Natural killer cell (primary cell): ENCODE measurements at regions not wholly inside any gene's neighbourhood (a gene's known extent, or its start where the extent isn't known, plus 50 kb on each side); places are given as distances from the start of the nearest gene placed in this dataset.
A peak's percentile ranks its signal among the peaks of the same experiment; 100 is the strongest.

Experiments
- ATAC-seq, 3 donors: fragments of 150-1000 bp in 2 of 3; fragments of 200-7000 bp in 1 of 3; cut with Tn5 transposase; 1 replicate in 1 of 3; 2 replicates in 2 of 3; pipeline ENCODE4 v1.10.0; 2021; ENCODE audit warnings: mild to moderate bottlenecking in 2 of 3, moderate library complexity in 2 of 3
- DNase-seq, 2 donors: peaks; one replicate each; pipeline versions ENCODE4 v3.0.0 to v3.0.0-alpha.2; 2013 to 2021; ENCODE audit warnings: mixed read lengths in 1 of 2
- H3K27ac ChIP-seq: one replicate; pipeline ENCODE4 v1.5.1; 2013; ENCODE audit warnings: mild to moderate bottlenecking, low read length
- H3K27me3 ChIP-seq: one replicate; pipeline ENCODE4 v1.6.1; 2013; ENCODE audit warnings: low read length; ENCODE audit not compliant: control insufficient read depth, insufficient read depth
- H3K36me3 ChIP-seq: one replicate; pipeline ENCODE4 v1.6.1; 2013; ENCODE audit warnings: low read length; ENCODE audit not compliant: control insufficient read depth, insufficient read depth
- H3K4me1 ChIP-seq: one replicate; pipeline ENCODE4 v1.6.1; 2013; ENCODE audit warnings: low read length; ENCODE audit not compliant: control insufficient read depth, insufficient read depth
- H3K4me3 ChIP-seq: one replicate; pipeline ENCODE4 v1.5.1; 2013; ENCODE audit warnings: low read length
- H3K9me3 ChIP-seq: one replicate; pipeline ENCODE4 v1.6.1; 2013; ENCODE audit warnings: low read length; ENCODE audit not compliant: control insufficient read depth, insufficient read depth
- H3K27ac Mint-ChIP-seq, 2 donors: one replicate each; pipeline ENCODE4 v1.8.0; 2022; ENCODE audit warnings: mild to moderate bottlenecking in 2 of 2, mixed read lengths in 2 of 2, moderate library complexity in 1 of 2
- H3K27me3 Mint-ChIP-seq, 2 donors: one replicate each; pipeline ENCODE4 v1.8.0; 2022; ENCODE audit warnings: low read depth in 2 of 2, mixed read lengths in 2 of 2
- H3K36me3 Mint-ChIP-seq: one replicate; pipeline ENCODE4 v1.8.0; 2022; ENCODE audit warnings: mixed read lengths
- H3K4me1 Mint-ChIP-seq, 2 donors: one replicate each; pipeline ENCODE4 v1.8.0; 2022; ENCODE audit warnings: mixed read lengths in 2 of 2
- H3K4me3 Mint-ChIP-seq: one replicate; pipeline ENCODE4 v1.8.0; 2022; ENCODE audit warnings: mild to moderate bottlenecking, moderate library complexity, mixed read lengths
- H3K9me3 Mint-ChIP-seq, 2 donors: one replicate each; pipeline ENCODE4 v1.8.0; 2022; ENCODE audit warnings: mixed read lengths in 2 of 2
- WGBS: methylation state at CpG from one replicate; pipeline ENCODE4 v1.1.7; 2013; ENCODE audit warnings: missing lambda C conversion rate; ENCODE audit not compliant: insufficient coverage; 5-methylcytosine and 5-hydroxymethylcytosine counted together
- intact Hi-C: fragments of 100-400 bp; cut with micrococcal nuclease; formaldehyde crosslinking; loops from one replicate; pipeline ENCODE4 v1.14.2; 2022
- TF ChIP-seq, protein P1 (sequence below): fragments of 200-600 bp; IDR thresholded peaks from one replicate; pipeline ENCODE4 v1.8.0; 2022; ENCODE audit warnings: antibody characterized with exemption

DNA sequence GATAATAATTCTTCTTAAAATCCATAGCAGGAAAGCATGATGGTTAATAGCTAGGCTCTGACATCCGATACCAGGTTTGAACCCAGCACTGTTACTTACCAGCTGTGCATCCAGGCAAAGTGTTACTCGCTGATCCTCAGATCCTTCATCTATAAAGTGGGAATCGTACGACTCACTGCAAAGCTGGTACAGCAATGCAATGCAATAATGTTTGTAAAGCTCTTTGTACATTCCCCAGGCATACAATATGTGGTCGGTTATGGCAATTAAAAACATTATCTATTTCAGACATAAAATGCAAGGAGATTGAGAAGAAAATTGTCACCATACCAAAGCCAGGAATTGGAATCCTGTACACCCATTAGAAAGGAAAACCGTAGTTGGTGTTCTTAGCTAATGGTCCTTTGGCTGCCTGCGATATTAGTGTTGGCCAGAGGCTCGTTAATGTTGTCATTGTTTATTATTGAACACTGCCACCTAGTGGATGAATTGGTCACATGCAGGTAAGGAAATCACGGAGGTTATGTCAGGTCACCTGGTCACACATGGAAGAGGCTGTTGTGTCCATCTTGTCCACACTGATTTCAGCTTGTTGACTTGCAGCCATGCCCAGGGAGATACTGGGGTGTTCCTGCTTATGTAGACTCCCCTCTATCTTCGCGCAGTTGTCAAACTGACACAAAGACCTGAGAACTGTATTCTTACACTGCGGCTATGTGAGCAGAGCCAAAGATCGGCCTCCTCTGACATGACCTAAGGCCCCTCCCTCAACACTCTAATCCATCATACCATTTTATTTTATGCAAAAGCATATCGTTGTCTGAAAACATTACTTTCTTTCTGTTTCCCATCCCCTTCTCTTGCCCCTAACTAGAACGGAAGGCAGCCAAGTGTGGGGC lies 87.5 kb upstream of the PPP2R2B start:
- Histone ChIP-seq H3K27me3 (no peaks in the 10 kb centered on the region), H3K9me3 (no peaks in the 10 kb centered on the region), H3K36me3 (no peaks in the 10 kb centered on the region), H3K4me3 (no peak overlapping the region), H3K4me1 (no peaks in the 10 kb centered on the region), H3K27ac (no peak overlapping the region)
- Mint-ChIP-seq H3K27me3 (peaks cover 6 to 19% of the 10 kb centered on the region in 2 donors), H3K4me3 (no peak overlapping the region), H3K9me3 (no peaks in the 10 kb centered on the region), H3K36me3 (no peaks in the 10 kb centered on the region), H3K4me1 (no peaks in the 10 kb centered on the region), H3K27ac (no peak overlapping the region)
- TF ChIP-seq, protein P1, sequence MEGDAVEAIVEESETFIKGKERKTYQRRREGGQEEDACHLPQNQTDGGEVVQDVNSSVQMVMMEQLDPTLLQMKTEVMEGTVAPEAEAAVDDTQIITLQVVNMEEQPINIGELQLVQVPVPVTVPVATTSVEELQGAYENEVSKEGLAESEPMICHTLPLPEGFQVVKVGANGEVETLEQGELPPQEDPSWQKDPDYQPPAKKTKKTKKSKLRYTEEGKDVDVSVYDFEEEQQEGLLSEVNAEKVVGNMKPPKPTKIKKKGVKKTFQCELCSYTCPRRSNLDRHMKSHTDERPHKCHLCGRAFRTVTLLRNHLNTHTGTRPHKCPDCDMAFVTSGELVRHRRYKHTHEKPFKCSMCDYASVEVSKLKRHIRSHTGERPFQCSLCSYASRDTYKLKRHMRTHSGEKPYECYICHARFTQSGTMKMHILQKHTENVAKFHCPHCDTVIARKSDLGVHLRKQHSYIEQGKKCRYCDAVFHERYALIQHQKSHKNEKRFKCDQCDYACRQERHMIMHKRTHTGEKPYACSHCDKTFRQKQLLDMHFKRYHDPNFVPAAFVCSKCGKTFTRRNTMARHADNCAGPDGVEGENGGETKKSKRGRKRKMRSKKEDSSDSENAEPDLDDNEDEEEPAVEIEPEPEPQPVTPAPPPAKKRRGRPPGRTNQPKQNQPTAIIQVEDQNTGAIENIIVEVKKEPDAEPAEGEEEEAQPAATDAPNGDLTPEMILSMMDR, result peak; percentile 83
- DNase-seq (peak; percentile 38 to 83), ATAC-seq (peak; percentile 90 to 99 (median 97))
- 47% methylated on average over 15 of the region's 15 CpGs for WGBS
- intact Hi-C loops, result loop anchor here (1.0 to 5.0 kb wide), 4 partner anchors 221 to 424 kb away; no protein-coding TSS in a partner anchor

DNA sequence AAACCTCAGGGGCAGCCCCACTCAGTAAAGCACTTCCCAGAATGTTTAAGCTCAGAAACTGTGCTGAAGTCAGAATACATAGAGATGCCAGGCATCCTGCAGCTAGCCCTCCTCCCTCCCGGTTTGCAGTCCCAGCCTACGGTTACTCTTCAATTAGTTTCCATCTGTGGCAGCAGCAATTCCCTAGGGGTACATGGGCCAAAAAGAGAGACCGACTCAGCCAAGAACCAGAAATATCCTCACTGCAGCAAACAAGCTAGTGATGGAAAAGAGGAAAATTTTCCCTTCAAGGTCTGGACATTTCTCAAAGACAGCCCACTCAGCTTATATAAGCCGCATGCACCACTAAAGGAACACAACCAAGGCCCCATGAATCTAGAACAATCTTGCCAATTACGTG lies 89.1 kb upstream of the PPP2R2B start:
- intact Hi-C loops, result loop anchor here (5.0 kb wide), 1 partner anchor 220 kb away; no protein-coding TSS in a partner anchor

DNA sequence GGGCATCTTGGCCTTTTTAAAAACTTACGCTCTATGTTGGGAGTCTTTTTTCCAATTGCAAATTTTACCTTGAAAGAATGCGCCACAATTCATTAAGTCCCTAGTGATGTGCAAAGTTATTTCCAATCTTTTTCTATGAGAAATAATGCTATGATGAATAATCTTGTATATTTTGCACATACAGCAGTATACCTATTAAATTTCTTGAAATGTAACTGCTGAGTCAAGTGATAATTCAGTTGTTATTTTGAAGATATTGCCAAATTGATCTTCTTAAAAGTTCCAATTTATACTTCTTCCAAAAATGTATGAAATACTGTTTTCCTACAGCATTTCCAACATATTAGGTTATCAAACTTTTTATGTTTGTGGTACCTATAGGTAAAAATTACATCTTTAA lies 92.8 kb upstream of the PPP2R2B start:
- no peaks in the 10 kb centered on the region for H3K36me3 ChIP-seq
- Mint-ChIP-seq H3K9me3 (no peaks in the 10 kb centered on the region), H3K27ac (no peak overlapping the region), H3K4me3 (no peak overlapping the region), H3K4me1 (no peaks in the 10 kb centered on the region), H3K27me3 (peaks cover 18 to 44% of the 10 kb centered on the region in 2 donors), H3K36me3 (no peaks in the 10 kb centered on the region)
- no peaks in the 10 kb centered on the region for H3K9me3 ChIP-seq
- 100% methylated on average over 1 of the region's 2 CpGs for WGBS
- no peaks in the 10 kb centered on the region for H3K27me3 ChIP-seq
- H3K27ac ChIP-seq, result no peak overlapping the region
- TF ChIP-seq, protein P1, result no peak
- DNase-seq, result no peak
- H3K4me3 ChIP-seq, result no peak overlapping the region
- intact Hi-C loops, result no loop called here
- H3K4me1 ChIP-seq, result no peaks in the 10 kb centered on the region
- no peak for ATAC-seq

More for the DNA sequence above, 89.1 kb upstream of the PPP2R2B start:
- TF ChIP-seq, protein P1, result no peak
- Histone ChIP-seq H3K9me3 (no peaks in the 10 kb centered on the region), H3K27me3 (no peaks in the 10 kb centered on the region), H3K27ac (no peak overlapping the region), H3K4me1 (no peaks in the 10 kb centered on the region), H3K4me3 (no peak overlapping the region), H3K36me3 (no peaks in the 10 kb centered on the region)
- H3K4me3 Mint-ChIP-seq, result no peak overlapping the region
- ATAC-seq (no peak), DNase-seq (no peak)
- no peaks in the 10 kb centered on the region for H3K9me3 Mint-ChIP-seq
- no peaks in the 10 kb centered on the region for H3K36me3 Mint-ChIP-seq
- no peak overlapping the region for H3K27ac Mint-ChIP-seq
- 94% methylated on average over 5 of the region's 5 CpGs for WGBS
- peaks cover 12 to 25% of the 10 kb centered on the region in 2 donors for H3K27me3 Mint-ChIP-seq
- no peaks in the 10 kb centered on the region for H3K4me1 Mint-ChIP-seq
